Upper lobe of right lung (tissue), 1 donor: ENCODE measurements at regions not wholly inside any gene's neighbourhood (a gene's known extent, or its start where the extent isn't known, plus 50 kb on each side); places are given as distances from the start of the nearest gene placed in this dataset.

ENCODE experiments used
- ATAC-seq: fragments of 200-7000 bp; cut with Tn5 transposase; one replicate; pipeline ENCODE4 v1.9.1; 2020; ENCODE audit warnings: mild to moderate bottlenecking, moderate library complexity
- DNase-seq: peaks from one replicate; pipeline ENCODE4 v3.0.0-alpha.2; 2020
- H3K27ac ChIP-seq: fragments of 200-600 bp; one replicate; pipeline ENCODE4 v1.8.0; 2022
- H3K27me3 ChIP-seq: fragments of 200-600 bp; one replicate; pipeline ENCODE4 v1.8.0; 2022; ENCODE audit warnings: mild to moderate bottlenecking
- H3K36me3 ChIP-seq: fragments of 200-600 bp; one replicate; pipeline ENCODE4 v1.8.0; 2022
- H3K4me1 ChIP-seq: fragments of 200-600 bp; one replicate; pipeline ENCODE4 v1.8.0; 2022
- H3K4me3 ChIP-seq: fragments of 200-600 bp; one replicate; pipeline ENCODE4 v1.8.0; 2022; ENCODE audit warnings: mild to moderate bottlenecking
- H3K9me3 ChIP-seq: fragments of 200-600 bp; one replicate; pipeline ENCODE4 v1.8.0; 2022
- intact Hi-C: fragments of 100-400 bp; cut with DNase I; formaldehyde crosslinking; loops from one replicate; pipeline ENCODE4 v1.11.0; 2022
- TF ChIP-seq, protein P1 (sequence below): fragments of 200-600 bp; IDR thresholded peaks from one replicate; pipeline ENCODE4 v1.8.0; 2022; ENCODE audit warnings: antibody characterized with exemption
- donor health status: DM: no; HTN: yes; CAD: no; lungs with severe emphysema.

DNA sequence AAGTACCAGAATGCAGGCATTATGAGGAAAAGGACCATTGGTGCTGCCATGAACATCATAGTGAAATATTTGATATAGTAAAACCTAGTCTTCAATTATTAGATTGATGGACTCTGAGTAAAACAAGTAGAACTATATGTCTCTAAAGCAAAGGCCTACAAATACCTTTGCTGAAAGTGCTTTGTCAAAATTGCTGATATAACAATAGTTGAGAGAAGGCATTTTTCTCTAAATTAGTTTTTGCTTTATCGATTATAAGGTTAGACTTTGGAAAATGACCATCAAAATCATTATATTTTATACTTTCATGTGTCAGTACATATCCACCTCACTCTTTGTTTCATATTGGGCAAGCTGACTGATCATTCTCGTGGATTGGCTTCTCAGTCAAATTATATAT, 836.0 kb upstream of the FBXO33 start:
- Histone ChIP-seq H3K36me3 (no peaks in the 10 kb centered on the region), H3K27me3 (no peaks in the 10 kb centered on the region), H3K4me1 (no peaks in the 10 kb centered on the region), H3K9me3 (no peaks in the 10 kb centered on the region), H3K27ac (no peak overlapping the region), H3K4me3 (no peak overlapping the region)
- ATAC-seq (no peak), DNase-seq (no peak)
- TF ChIP-seq, protein P1, sequence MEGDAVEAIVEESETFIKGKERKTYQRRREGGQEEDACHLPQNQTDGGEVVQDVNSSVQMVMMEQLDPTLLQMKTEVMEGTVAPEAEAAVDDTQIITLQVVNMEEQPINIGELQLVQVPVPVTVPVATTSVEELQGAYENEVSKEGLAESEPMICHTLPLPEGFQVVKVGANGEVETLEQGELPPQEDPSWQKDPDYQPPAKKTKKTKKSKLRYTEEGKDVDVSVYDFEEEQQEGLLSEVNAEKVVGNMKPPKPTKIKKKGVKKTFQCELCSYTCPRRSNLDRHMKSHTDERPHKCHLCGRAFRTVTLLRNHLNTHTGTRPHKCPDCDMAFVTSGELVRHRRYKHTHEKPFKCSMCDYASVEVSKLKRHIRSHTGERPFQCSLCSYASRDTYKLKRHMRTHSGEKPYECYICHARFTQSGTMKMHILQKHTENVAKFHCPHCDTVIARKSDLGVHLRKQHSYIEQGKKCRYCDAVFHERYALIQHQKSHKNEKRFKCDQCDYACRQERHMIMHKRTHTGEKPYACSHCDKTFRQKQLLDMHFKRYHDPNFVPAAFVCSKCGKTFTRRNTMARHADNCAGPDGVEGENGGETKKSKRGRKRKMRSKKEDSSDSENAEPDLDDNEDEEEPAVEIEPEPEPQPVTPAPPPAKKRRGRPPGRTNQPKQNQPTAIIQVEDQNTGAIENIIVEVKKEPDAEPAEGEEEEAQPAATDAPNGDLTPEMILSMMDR = no peak
- intact Hi-C loops = no loop called here

DNA sequence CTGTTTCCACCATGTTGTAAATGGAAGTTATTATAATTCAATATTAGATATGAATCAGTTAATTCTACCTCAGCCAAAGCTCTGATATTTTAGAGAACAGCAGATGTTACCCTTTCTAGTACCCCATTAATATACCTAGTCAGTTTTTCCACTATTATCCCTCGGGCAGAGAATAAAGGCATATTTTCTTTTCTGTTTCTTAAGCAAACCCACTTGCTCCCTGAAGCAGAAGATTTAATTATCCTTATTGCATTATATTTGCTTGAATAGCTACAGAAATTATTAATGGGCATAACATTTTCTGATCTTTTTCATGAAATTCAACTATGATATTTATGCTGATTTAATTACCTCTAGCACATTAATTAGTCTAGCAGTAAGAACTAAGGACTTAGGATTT, 832.9 kb upstream of the FBXO33 start:
- intact Hi-C loops = no loop called here
- ATAC-seq (no peak), DNase-seq (no peak)
- no peak overlapping the region for H3K27ac ChIP-seq
- H3K4me1 ChIP-seq = no peaks in the 10 kb centered on the region
- no peaks in the 10 kb centered on the region for H3K27me3 ChIP-seq
- no peak overlapping the region for H3K4me3 ChIP-seq
- TF ChIP-seq, protein P1 = no peak
- H3K9me3 ChIP-seq = no peaks in the 10 kb centered on the region
- no peaks in the 10 kb centered on the region for H3K36me3 ChIP-seq

DNA sequence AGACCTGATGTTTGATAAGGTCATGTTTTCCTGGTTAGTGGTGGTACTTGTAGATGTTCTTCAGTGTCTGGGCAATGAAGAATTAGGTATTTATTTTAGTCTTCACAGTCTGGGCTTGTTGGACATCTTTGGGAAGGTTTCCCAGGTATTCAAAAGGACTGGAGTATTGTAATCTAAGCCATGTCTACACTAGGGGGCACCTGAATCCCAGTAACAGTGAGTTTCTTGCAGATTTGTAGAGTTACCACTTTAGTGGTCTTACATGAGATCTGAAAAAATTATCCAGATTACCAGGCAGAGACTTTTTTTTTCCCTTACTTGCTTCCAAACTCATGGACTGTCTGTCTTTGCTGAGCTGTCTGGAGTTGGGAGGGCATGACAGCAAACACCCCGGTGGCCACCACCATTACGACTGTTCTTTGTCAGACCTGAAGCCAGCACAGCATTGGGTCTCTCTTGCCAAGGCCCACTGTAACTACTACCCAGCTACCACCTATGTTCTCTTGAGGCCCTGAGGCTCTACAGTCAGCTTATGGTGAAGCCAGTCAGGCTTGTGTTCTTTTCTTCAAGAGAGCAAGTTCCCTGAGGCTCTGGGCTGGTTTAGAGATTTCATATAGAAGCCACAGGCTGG, 820.7 kb upstream of the FBXO33 start:
- Histone ChIP-seq H3K4me1 (no peaks in the 10 kb centered on the region), H3K36me3 (no peaks in the 10 kb centered on the region), H3K4me3 (no peak overlapping the region), H3K9me3 (no peaks in the 10 kb centered on the region), H3K27me3 (no peaks in the 10 kb centered on the region), H3K27ac (no peak overlapping the region)
- TF ChIP-seq, protein P1 = no peak
- DNase-seq (no peak), ATAC-seq (no peak)
- intact Hi-C loops = no loop called here

DNA sequence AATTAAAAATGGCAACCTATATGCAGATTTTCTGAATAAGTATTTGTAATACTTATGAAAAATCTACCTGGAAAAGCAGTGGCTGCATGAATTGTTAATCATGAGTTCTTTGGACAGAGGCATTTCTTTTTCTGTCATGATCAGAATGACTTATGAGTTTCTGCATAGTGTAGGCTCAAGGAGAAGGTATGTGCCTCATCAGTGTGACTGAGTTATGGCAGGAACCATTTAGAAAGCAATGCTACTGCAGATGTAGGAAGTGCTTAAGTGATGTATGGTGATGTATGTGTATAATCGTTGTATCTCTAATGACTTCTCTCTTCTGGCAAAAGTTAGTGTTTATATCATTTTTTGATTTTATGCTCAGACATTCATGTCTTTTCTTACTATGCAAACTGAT, 816.4 kb upstream of the FBXO33 start:
- H3K4me3 ChIP-seq = no peak overlapping the region
- no peaks in the 10 kb centered on the region for H3K9me3 ChIP-seq
- ATAC-seq = no peak
- no peaks in the 10 kb centered on the region for H3K36me3 ChIP-seq
- intact Hi-C loops = no loop called here
- DNase-seq = no peak
- H3K27me3 ChIP-seq = no peaks in the 10 kb centered on the region
- no peaks in the 10 kb centered on the region for H3K4me1 ChIP-seq
- H3K27ac ChIP-seq = no peak overlapping the region
- TF ChIP-seq, protein P1 = no peak

DNA sequence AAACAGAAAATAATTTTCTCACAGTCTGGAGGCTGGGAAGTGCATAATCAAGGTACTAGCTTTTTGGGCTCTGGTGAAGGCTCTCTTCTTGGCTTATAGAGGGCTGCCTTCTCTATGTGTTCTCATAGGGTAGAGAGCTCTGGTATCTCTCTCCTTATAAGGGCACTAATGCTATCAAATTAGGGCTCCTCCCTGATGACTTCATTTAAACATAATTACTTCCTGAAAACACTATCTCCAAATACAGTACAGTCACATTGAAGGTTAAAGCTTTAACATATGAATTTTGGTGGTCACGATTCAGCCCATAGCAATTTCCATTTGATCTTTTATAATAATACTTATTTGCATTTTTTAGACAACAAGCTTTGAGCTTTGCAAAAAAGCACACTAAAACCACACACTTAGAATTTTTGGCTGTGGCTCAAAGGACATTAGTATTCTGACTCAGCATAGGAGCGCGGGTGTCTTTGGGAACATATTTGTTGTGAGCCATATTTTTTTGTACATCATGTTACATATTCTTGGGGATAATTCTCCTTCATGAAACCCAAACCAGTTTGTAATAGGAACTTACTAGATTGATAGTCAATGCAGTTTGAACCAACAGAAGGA, 808.1 kb upstream of the FBXO33 start:
- H3K9me3 ChIP-seq = no peaks in the 10 kb centered on the region
- H3K4me1 ChIP-seq = no peaks in the 10 kb centered on the region
- ATAC-seq (no peak), DNase-seq (no peak)
- H3K27ac ChIP-seq = no peak overlapping the region
- intact Hi-C loops = no loop called here
- H3K4me3 ChIP-seq = no peak overlapping the region
- TF ChIP-seq, protein P1 = no peak
- H3K36me3 ChIP-seq = no peaks in the 10 kb centered on the region
- H3K27me3 ChIP-seq = no peaks in the 10 kb centered on the region
